A549 (cell line): ENCODE measurements at regions not wholly inside any gene's neighbourhood (a gene's known extent, or its start where the extent isn't known, plus 50 kb on each side); places are given as distances from the start of the nearest gene placed in this dataset.

Experiments
- BHLHE40 ChIP-seq: IDR thresholded peaks from 2 replicates; pipeline ENCODE4 v1.6.1; 2012; ENCODE audit warnings: low read depth, low read length, inconsistent platforms
- CEBPB ChIP-seq, 2 experiments: fragments of >200 bp in 1 of 2; sonication (Bioruptor Twin) in 1 of 2; formaldehyde crosslinking in 1 of 2; IDR thresholded peaks; 2 replicates each; pipeline ENCODE4 v1.6.1; 2012 to 2016
- CTCF ChIP-seq: fragments of >200 bp; sonication (Bioruptor Twin); formaldehyde crosslinking; IDR thresholded peaks from 3 replicates; pipeline ENCODE4 v1.5.1; 2016
- ELK1 ChIP-seq: fragments of 150-350 bp; IDR thresholded peaks from 2 replicates; pipeline ENCODE4 v1.6.1; 2014; ENCODE audit warnings: low read depth, mild to moderate bottlenecking, low read length
- FOSL2 ChIP-seq, 2 experiments: fragments of 450-650 bp in 1 of 2; fragments of >200 bp in 1 of 2; sonication (Bioruptor Twin) in 1 of 2; formaldehyde crosslinking; IDR thresholded peaks; 2 replicates each; pipeline versions ENCODE4 v1.5.0 to v1.6.1; 2016 to 2020; ENCODE audit warnings: mild to moderate bottlenecking in 1 of 2, moderate library complexity in 1 of 2
- HDAC2 ChIP-seq: fragments of 200-600 bp; sonication (generic); IDR thresholded peaks from 2 replicates; pipeline ENCODE4 v1.6.1; 2016
- MAZ ChIP-seq: fragments of 150-350 bp; IDR thresholded peaks from 2 replicates; pipeline ENCODE4 v1.6.1; 2014; ENCODE audit warnings: antibody characterized with exemption, low read depth, low read length, borderline replicate concordance
- NPAS2 ChIP-seq: fragments of 250-450 bp; sonication (Bioruptor Pico); IDR thresholded peaks from 2 replicates; pipeline ENCODE4 v1.8.0; 2022; ENCODE audit warnings: mild to moderate bottlenecking, moderate library complexity, borderline replicate concordance
- POLR2A ChIP-seq: IDR thresholded peaks from 2 replicates; pipeline ENCODE4 v1.6.1; 2012; ENCODE audit warnings: mild to moderate bottlenecking, low read length
- RCOR1 ChIP-seq: fragments of 150-350 bp; IDR thresholded peaks from 2 replicates; pipeline ENCODE4 v1.6.1; 2014; ENCODE audit warnings: antibody characterized with exemption, low read length, low read depth
- REST ChIP-seq: fragments of 200-600 bp; sonication (generic); IDR thresholded peaks from 2 replicates; pipeline ENCODE4 v1.6.1; 2016; ENCODE audit warnings: antibody characterized with exemption, mild to moderate bottlenecking, moderate library complexity
- RNF2 ChIP-seq: fragments of 200-600 bp; sonication (generic); IDR thresholded peaks from 2 replicates; pipeline ENCODE4 v1.6.1; 2016; ENCODE audit warnings: low read depth, mild to moderate bottlenecking, antibody characterized with exemption, moderate library complexity, borderline replicate concordance
- SMC3 ChIP-seq: fragments of >200 bp; sonication (Bioruptor Twin); formaldehyde crosslinking; IDR thresholded peaks from 3 replicates; pipeline ENCODE4 v1.6.1; 2018; ENCODE audit warnings: inconsistent platforms
- SREBF2 ChIP-seq: fragments of 450-650 bp; IDR thresholded peaks from 2 replicates; pipeline ENCODE4 v1.6.1; 2014; ENCODE audit warnings: mild to moderate bottlenecking, moderate library complexity

- TF ChIP-seq HDAC2, result no peak
- TF ChIP-seq NPAS2, result no peak
- TF ChIP-seq CTCF, result no peak
- TF ChIP-seq REST, result no peak
- no peak for TF ChIP-seq SMC3
- TF ChIP-seq CEBPB (IDR thresholded peaks at IDR 0.05), result no peak
- no peak for TF ChIP-seq SREBF2
- no peak for TF ChIP-seq BHLHE40
- TF ChIP-seq POLR2A, result no peak
- no peak for TF ChIP-seq RNF2
- no peak for TF ChIP-seq ELK1
- TF ChIP-seq MAZ, result no peak
- TF ChIP-seq FOSL2 (IDR thresholded peaks at IDR 0.05), result no peak
- no peak for TF ChIP-seq FOSL2 (CRISPR knock-in tag; IDR thresholded peaks at IDR 0.05)
- TF ChIP-seq RCOR1, result no peak
Observed at GRCh38 chr12:42017051-42017450, 127.6 kb downstream of the GXYLT1 start.
